GM19455 (cell line): ENCODE measurements at regions not wholly inside any gene's neighbourhood (a gene's known extent, or its start where the extent isn't known, plus 50 kb on each side); places are given as distances from the start of the nearest gene placed in this dataset.
"Not testable (repeated sequence)": the region's sequence is repeated elsewhere in the genome, so short reads cannot be mapped to it uniquely, and the experiment has no call there.

ENCODE experiments used
- ATAC-seq: cut with Tn5 transposase; IDR thresholded peaks from one replicate; pipeline ENCODE4 v1.9.1; 2021; ENCODE audit not compliant: unreplicated experiment

DNA sequence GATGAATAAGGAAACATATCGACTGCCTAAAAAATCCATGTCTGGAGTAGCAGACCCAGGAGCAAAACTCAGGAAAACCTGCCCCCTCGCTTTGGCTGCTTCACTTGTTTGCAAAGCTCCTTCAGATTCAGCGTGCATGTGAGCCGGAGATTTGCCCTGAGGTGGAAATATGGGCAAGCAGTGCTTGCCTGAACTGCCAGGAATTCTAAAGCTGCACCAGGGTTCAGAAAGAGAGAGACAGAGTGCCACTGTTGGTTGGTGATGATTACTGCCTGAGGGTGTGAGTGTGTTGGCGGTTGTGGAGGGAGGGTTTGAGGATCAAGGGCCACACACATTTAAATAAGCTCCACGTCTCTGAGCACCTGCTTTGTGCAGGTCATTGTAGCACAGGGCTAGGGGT, 139.6 kb upstream of the RGPD4 start:
- ATAC-seq = no peak

DNA sequence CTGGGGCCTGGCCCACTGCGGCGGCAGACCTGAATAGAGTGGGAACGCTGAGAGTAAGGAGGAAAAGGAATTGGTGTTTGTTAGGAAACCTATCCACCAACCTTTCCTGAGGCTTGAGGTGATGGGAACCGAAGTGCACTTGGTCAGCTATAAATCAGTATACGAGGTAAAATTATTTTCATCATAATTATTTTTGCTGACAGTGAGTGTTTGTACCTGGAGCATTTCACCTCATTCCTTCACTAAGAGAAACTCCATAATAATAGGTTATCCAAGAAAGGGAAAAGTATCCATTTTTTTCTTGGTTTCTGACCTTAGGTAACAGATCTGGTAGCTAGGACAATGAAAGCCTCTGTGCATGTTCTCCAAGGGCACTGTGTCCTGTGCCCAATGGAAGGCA, 138.6 kb upstream of the RGPD4 start:
- ATAC-seq = no peak

DNA sequence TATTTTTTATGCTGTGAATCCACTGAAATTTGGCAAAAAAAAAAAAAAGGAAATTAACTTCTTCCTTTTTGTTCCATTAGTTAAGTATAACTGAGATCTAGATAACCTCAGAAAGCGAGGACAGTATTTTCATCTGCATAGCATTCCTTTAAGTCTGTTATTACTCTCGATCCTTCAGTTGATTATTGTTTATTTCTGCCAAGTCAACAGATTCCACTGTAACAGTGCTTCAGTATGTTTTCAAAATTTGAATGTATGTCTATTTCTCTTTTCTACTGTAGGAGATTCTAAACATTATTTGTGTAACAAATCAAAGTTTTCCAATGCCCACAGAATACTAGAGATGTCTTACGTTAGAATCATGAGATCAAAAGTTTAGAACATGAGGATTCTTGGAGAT, 133.1 kb upstream of the RGPD4 start:
- no peak for ATAC-seq

DNA sequence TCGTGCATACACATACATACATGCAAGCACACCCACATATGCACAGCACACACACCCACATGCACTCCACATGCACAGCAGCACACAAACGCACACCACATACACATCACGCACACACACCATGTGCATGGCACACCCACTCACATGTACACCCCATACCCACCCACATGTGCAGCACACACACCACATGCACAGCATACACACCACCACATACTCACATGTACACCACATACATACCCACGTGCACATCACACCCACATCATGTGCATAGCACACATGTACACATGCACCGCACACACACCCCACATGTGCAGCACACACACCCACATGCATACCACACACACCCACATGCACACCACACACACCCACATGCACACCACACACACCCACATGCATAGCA, 132.0 kb upstream of the RGPD4 start:
- no peak for ATAC-seq

DNA sequence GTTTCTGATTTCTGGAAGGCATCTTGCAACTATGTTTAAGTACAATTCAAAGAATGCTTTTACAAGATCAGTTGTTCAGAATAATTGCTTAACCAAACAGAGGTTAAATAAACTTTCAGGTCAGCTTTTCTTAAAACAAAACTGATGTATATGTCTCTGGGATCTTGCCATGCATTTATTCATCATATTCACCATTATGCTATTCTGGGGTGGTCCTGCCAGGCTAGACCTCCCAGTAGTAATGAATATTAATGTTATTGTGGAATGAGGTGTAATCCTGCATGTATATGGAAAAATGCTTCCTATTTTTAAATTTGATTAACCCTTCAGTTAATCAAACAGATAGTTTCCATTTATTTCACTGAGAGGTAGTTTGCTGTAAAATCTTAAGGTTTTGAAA, 129.3 kb upstream of the RGPD4 start:
- no peak for ATAC-seq

DNA sequence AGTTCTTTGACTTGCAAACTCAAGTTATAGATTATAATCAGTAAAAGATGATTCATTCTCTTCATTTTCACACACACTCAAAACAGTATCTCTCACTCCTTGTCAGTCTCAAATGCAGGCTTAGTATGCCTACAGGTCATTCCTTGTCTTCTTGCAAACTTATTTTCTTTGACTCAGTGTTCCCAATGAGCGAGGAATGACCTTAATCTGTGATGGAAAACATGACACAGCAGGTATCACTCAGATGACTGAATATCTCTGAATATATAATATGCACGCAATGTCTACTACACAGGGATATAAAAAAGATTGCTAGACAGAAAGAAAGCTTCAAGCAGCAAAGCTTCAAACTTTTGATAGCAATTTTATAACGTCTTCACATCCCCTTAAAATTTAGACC, 127.8 kb upstream of the RGPD4 start:
- ATAC-seq = no peak

DNA sequence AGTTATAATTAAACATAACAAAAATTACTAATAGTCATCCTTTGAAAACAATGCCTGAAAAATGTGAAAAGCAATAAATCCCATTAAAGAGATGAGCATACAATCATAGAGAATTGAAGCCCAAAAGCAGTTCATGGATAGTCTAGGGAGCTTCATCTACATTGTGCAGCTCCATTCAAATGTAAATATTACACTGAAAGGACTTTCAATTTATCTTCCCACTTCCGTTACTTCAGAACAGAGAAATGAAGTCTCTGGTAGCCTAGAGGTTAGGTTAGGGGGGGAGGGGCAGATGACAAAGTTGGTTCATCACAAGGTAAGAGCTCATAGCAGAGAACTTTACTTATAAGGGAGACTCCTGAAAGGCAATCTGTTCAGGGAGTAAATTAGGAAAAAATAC, 126.6 kb upstream of the RGPD4 start:
- no peak for ATAC-seq

DNA sequence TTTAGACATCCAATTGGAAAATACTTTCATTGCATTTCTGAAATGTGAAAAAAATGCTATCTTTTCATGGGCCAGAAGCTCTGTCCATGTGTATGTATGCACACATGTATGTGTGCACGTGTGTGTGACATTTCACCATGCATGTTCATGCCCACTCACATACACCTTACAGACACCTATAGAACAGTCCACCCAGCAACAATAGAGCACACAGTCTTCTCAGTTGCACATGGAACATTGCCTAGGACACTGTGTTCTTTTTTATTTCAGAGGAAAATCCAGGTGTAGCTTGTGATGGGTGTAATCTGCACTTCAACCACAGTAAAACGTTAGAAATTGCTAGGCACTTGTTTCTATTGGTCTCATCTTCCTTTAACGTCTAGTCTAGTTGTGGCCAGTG, 114.8 kb upstream of the RGPD4 start:
- no peak for ATAC-seq

DNA sequence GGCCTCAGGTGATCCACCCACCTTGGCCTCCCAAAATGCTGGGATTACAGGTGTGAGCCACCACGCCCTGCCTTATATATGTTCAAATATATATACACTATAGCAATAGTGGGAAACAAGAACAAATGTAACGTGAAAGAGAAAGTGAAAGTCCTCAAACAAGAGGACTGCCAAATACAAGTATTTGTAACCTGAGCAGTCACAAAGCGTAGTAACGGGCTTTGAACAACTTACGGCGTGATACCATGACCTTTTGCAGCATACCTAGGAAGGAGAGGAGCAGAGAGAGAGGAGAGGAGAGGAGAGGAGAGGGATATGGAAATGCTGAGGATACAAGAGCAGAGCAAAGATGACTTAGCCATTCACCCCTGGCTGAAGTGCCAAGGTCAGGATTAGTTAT, 113.8 kb upstream of the RGPD4 start:
- no peak for ATAC-seq

DNA sequence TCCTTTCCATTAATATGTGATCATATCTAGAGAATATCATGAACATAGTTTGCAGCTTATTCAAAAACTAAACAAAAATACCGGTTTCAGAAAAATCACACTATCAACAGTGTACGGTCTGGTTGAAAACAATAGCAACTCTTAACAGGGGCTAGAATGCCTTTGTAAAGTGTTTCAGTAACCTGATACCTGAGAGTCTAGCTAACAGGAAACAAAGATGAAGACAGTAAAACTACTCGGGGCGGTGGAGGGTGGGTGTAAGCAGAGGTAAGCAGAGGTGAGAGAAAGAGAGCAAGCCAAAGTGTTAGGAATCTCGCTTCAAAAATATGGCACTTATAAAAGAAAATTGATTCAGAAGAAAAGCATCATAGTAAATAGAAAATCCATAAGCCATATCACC, 109.0 kb upstream of the RGPD4 start:
- ATAC-seq = no peak

DNA sequence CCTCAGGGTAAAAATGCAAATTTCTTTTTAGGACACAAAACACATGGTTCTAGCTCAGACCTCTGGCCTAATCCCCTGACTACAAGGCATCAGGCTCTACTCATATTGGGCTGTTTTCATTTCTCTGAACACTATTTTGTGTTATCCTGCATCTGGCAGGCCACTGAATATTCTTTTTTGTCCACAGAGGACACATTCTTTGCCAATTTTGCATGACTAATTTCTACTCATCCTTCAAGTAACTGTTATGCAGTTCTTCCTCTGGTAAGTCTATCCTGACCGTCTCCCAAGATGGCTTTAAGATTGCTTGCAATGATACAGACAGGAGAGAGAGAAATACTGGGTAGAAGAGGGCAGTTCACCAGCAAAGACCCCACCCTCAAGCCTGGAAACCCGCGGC, 107.6 kb upstream of the RGPD4 start:
- no peak for ATAC-seq

DNA sequence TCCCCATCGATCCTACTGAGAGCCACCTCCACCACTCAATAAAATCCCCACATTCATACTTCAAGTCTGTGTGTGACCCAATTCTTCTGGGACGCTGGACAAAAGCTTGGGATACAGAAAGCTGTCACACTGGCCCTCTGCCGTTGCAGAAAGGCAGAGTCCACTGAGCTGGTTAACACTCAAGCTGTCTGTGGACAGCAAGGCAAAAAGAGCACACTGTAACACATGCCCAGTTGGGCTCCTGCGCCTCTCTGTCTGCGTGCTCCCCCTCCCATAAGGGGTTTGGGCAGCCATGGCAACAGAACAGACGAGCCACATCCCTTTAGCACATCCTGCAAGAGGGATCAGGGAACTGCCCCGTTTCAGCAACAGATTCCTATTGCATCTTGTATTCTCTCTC, 106.9 kb upstream of the RGPD4 start:
- ATAC-seq = no peak

DNA sequence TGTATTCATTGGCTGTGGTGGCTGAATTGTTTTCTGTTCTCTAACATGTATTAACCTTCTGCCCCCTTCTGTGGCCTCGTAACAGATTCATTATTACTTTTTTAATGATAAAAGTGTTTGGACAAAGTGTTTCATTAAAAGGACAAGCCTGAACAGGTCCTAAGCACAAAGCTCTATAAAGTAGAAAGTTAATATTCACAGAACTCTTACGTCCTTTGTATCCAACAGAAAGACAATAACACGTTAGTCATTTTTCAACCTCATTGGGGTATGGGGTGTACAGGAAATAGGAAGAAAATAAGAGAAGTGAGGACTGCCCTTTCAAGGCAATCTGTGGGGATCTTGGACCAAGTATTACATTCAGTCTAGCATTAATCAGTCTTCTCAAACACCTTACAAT, 105.5 kb upstream of the RGPD4 start:
- ATAC-seq = no peak

DNA sequence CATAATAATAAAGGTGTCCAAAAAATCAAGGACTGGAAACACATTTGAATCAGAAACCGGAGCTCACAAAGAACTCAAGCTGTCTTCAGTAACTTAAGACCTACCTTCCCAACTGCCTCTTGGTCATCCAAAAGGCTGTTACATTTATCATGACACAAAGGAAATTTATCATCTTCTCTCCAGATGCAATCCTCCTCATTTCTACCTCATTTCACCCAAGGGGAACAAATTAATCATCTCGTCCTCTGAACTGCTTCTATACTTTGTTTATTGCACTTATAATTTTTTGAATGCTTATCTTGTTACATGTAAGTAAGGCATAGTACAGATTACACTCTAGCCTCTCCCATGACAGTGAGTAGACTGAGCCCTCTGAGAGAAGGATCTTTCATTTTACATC, 105.1 kb upstream of the RGPD4 start:
- ATAC-seq = no peak

DNA sequence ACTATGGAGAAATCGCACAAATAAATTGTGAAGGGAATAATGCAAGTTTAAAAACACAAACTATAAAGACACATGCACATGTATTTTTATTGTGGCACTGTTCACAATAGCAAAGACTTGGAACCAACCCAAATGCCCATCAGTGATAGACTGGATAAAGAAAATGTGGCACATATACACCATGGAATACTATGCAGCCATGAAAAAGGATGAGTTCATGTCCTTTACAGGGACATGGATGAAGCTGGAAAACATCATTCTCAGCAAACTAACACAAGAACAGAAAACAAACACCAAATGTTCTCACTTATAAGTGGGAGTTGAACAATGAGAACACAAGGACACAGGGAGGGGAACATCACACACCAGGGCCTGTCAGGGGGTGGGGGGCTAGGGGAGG, 100.9 kb upstream of the RGPD4 start:
- ATAC-seq = not testable (repeated sequence)

DNA sequence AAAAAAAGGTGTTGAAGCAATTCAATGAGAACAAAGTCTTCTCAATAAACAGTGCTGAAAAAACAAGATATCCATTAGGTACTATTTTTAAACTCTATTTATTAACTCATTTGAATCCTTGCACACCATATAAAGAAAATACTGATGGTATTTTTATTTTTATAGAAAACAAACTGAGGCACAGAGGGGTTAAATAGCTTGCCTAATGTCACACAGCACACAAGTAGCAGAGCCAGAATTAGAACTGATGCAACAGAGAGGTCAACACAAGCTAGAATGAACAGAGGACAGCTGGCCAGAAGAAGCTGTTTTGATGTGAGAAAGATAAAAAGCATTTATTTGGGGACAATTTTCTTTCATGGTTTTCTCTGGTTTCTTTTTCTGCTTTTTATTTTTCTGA, 99.4 kb upstream of the RGPD4 start:
- ATAC-seq = no peak

DNA sequence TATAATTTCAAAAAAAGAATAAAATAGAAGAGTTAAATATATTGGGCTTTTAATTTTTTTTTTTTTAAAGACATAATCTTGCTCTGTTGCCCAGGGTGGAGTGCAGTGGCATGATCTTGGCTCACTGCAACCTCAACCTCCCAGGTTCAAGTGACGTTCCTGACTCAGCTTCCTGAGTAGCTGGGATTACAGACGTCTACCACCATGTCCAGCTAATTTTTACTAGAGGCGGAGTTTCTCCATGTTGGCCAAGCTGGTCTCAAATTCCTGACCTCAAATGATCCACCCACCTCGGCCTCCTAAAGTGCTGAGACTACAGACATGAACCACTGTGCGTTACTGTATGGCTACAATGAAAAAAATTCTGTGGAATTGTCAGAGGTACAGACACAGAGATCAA, 98.1 kb upstream of the RGPD4 start:
- no peak for ATAC-seq

DNA sequence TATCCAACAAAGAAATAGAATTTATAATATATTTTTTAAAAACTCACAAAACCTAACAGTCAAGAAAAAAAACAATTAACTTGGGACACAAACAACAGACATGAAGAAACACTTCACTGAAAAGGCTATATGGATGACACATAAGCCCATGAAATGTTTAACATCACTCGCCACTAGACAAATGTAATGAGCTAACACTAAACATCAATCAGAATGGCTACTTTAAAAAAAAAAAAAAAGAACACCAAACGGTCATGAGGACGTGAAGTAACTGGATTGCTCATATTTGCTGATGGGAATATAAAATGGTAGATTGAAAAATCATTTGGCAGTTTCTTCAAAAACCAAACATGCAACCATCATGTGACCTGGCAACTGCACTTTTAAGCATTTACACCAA, 97.3 kb upstream of the RGPD4 start:
- ATAC-seq = no peak

DNA sequence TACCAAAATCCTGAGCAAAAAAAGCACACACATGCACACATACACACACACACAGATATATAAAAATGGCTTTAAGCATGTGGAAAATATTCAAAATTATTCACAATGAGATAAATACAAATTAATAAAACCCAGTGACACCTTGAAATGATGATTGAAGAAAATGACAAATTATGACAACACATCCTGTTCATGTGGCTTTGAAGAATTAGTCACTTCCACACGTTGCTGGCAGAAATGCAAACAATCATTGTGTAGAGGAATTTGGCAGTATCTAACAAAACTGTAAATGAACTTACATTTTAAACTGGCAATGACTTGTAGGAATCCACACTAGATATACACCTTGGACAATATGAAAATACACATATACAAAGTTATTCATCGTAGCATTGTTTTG, 95.8 kb upstream of the RGPD4 start:
- no peak for ATAC-seq

DNA sequence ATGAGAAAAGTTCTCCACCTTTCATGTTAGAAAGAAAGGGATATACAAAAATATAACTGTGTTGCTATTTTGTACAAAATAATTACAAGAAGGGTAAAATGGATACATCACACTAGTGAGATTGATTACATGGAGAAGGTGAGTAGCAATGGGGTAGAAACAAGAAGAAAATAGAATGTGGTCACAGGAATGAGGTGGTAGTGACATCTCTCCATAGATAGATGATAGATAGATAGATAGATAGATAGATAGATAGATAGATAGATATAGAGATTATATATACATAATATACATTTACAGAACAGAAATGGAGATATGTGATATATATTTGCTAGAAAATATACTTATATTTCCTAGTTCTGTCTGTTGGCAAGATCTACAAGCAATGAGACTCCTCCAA, 95.3 kb upstream of the RGPD4 start:
- ATAC-seq = no peak

DNA sequence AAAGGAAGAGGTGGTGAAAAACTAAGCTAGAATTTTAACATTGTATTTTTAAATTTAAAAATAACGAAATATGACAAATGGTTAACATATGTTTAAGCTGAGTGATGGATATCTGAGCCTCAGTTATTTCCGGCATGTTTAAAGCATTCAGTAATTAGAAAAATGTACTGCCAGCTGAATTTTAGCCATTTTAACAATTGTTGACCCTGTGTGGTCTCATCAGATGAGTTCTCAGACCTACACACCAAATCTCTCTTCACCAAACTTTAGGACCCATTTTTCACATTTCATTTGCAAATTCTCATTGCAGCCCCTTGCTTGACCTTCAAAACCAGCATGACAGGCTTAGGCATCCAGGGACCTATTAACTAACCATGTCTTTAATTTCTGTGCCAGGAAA, 91.5 kb upstream of the RGPD4 start:
- ATAC-seq = no peak

DNA sequence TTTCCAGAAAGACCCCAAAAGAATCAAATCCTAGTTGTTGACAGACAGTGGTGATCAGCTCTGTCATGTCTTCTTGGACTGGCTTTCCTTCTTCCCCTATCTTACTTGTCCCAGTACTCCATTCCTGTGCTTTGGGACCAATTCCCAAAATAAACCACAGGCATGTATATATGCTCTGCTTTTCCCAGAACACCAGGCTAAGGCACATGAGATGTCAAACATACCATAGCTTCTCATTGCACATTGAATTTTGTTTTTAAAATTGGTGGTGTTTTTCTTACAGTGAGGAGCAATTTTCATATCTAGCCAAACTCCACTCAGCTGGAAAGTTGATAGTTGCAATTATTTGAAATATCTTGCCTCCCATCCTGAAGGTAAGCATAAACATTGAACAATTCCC, 88.9 kb upstream of the RGPD4 start:
- ATAC-seq = no peak

DNA sequence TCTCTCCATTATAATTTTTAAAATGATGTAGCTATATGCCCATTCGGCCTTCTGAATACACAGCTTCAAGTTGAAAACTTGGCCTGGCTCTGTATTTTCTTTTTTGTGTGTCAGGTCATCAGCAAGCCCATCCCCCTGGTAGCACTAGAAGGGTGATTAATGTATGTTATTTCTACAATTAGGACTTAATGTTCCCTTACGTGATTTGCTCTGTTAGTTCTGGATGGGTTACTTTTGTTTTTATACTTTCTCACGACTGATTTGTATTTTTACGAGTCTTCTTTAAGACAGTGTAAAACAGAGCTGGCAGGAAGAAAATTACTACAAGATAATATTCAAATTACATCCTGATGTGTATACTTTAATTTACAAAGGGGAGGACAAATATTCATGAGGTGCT, 88.4 kb upstream of the RGPD4 start:
- ATAC-seq = no peak

DNA sequence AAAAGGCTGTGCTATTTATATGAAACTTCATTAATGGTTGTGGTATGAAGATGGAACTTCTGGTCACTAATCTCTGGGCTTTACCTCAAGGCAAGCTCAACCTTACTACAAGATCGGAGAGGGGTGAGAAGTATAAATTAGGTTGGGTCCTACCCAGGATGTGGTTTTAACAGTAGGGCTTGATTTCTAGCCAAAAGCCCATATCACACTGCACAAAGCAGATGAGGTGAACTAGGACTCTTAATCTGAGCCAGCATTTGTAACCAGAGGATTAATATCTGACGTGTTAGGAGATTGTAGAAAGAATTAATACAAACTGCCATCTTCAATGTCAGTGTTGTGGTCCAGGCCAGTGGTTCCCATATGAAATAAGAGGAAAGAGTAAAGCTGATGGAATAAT, 86.4 kb upstream of the RGPD4 start:
- ATAC-seq = no peak
